B cell (primary cell): ENCODE measurements at regions not wholly inside any gene's neighbourhood (a gene's known extent, or its start where the extent isn't known, plus 50 kb on each side); places are given as distances from the start of the nearest gene placed in this dataset.
"Not testable (repeated sequence)": the region's sequence is repeated elsewhere in the genome, so short reads cannot be mapped to it uniquely, and the experiment has no call there.

ENCODE experiments used
- ATAC-seq: fragments of 200-7000 bp; cut with Tn5 transposase; one replicate; pipeline ENCODE4 v1.10.0; 2021; ENCODE audit warnings: low read depth, mild to moderate bottlenecking, moderate number of reproducible peaks, moderate library complexity
- CTCF ChIA-PET: fragments of 350-600 bp; sonication (Branson Sonifier 250); formaldehyde crosslinking; loops from one replicate; lab custom pipeline; 2021; ENCODE audit warnings: antibody characterized with exemption, inconsistent platforms; lab: Charles Lee
- POLR2A ChIA-PET: fragments of 350-600 bp; sonication (Branson Sonifier 250); formaldehyde crosslinking; loops from one replicate; lab custom pipeline; 2021; ENCODE audit warnings: antibody characterized with exemption; lab: Charles Lee
- DNase-seq: peaks from one replicate; pipeline ENCODE4 v3.0.0; 2013
- H2AFZ ChIP-seq: 2 replicates; pipeline ENCODE4 v1.6.1; 2012; ENCODE audit warnings: mild to moderate bottlenecking, low read depth, low read length; ENCODE audit not compliant: insufficient read depth, poor library complexity, severe bottlenecking
- H3K27ac ChIP-seq, 2 donors: 1 replicate in 1 of 2; 2 replicates in 1 of 2; pipeline ENCODE4 v1.5.1; 2012 to 2013; ENCODE audit warnings: low read length in 2 of 2, mild to moderate bottlenecking in 2 of 2, moderate library complexity in 1 of 2
- H3K27me3 ChIP-seq, 4 experiments: fragments of 200-600 bp in 1 of 4; sonication (generic) in 1 of 4; replicated peaks in 1 of 4; 1 replicate in 2 of 4; 2 replicates in 2 of 4; pipeline versions ENCODE4 v1.6.1 to v1.7.0; 2013 to 2016; ENCODE audit warnings: low read length in 3 of 4, mild to moderate bottlenecking in 2 of 4, mixed read lengths in 1 of 4, moderate library complexity in 1 of 4; ENCODE audit not compliant: insufficient read depth in 4 of 4, control insufficient read depth in 3 of 4; ENCODE audit errors: control extremely low read depth in 1 of 4
- H3K36me3 ChIP-seq, 2 experiments: replicated peaks in 1 of 2; 1 replicate in 1 of 2; 2 replicates in 1 of 2; pipeline versions ENCODE4 v1.6.1 to v1.7.1; 2013; ENCODE audit warnings: low read length in 1 of 2; ENCODE audit not compliant: insufficient read depth in 2 of 2, control insufficient read depth in 1 of 2; ENCODE audit errors: control extremely low read depth in 1 of 2, extremely low read depth in 1 of 2
- H3K4me1 ChIP-seq, 2 donors: fragments of 200-600 bp in 1 of 2; sonication (generic) in 1 of 2; 1 replicate in 1 of 2; 2 replicates in 1 of 2; pipeline versions ENCODE4 v1.5.1 to v1.6.1; 2013 to 2017; ENCODE audit warnings: low read length in 2 of 2; ENCODE audit not compliant: control insufficient read depth in 2 of 2, insufficient read depth in 2 of 2
- H3K4me2 ChIP-seq: replicated peaks from 2 replicates; pipeline ENCODE3; 2012; ENCODE audit warnings: mild to moderate bottlenecking, low read depth, low read length; ENCODE audit not compliant: poor library complexity, severe bottlenecking
- H3K4me3 ChIP-seq, 5 experiments: fragments of 200-600 bp in 1 of 5; sonication (generic) in 1 of 5; 1 replicate in 3 of 5; 2 replicates in 2 of 5; pipeline versions ENCODE4 v1.5.1 to v1.7.0; 2011 to 2016; ENCODE audit warnings: low read length in 4 of 5, mild to moderate bottlenecking in 4 of 5, low read depth in 2 of 5, control low read depth in 1 of 5, moderate library complexity in 1 of 5; ENCODE audit not compliant: insufficient read depth in 1 of 5; ENCODE audit errors: control extremely low read depth in 1 of 5, extremely low read depth in 1 of 5
- H3K79me2 ChIP-seq: fragments of 200-600 bp; sonication (generic); one replicate; pipeline ENCODE4 v1.6.0; 2016; ENCODE audit warnings: low read length; ENCODE audit not compliant: control insufficient read depth, insufficient read depth
- H3K9ac ChIP-seq: fragments of 200-600 bp; sonication (generic); 2 replicates; pipeline ENCODE4 v1.6.1; 2017; ENCODE audit warnings: mild to moderate bottlenecking, low read length, moderate library complexity
- H3K9me3 ChIP-seq, 3 donors: one replicate each; pipeline versions ENCODE4 v1.6.1 to v1.7.1; 2013; ENCODE audit warnings: low read length in 2 of 3; ENCODE audit not compliant: control insufficient read depth in 2 of 3, insufficient read depth in 1 of 3; ENCODE audit errors: control extremely low read depth in 1 of 3
- H4K20me1 ChIP-seq: 2 replicates; pipeline ENCODE4 v1.6.0; 2012; ENCODE audit warnings: mild to moderate bottlenecking, low read length; ENCODE audit not compliant: insufficient read depth, control insufficient read depth, poor library complexity, severe bottlenecking
- H3K27ac Mint-ChIP-seq: one replicate; pipeline ENCODE4 v1.8.0; 2021; ENCODE audit warnings: mixed read lengths
- H3K27me3 Mint-ChIP-seq: one replicate; pipeline ENCODE4 v1.8.0; 2021; ENCODE audit warnings: mixed read lengths
- H3K4me1 Mint-ChIP-seq: one replicate; pipeline ENCODE4 v1.8.0; 2021; ENCODE audit warnings: mixed read lengths
- H3K4me3 Mint-ChIP-seq: one replicate; pipeline ENCODE4 v1.8.0; 2021; ENCODE audit warnings: mixed read lengths
- H3K9me3 Mint-ChIP-seq: one replicate; pipeline ENCODE4 v1.8.0; 2022; ENCODE audit warnings: mixed read lengths; ENCODE audit not compliant: insufficient read depth
- EZH2 ChIP-seq: IDR thresholded peaks from 2 replicates; pipeline ENCODE4 v1.6.1; 2012; ENCODE audit warnings: borderline replicate concordance, low read depth, mild to moderate bottlenecking, moderate library complexity, low read length; ENCODE audit not compliant: insufficient read depth, poor library complexity, severe bottlenecking
- WGBS: methylation state at CpG from one replicate; pipeline ENCODE4 v1.1.5; 2013; ENCODE audit warnings: missing lambda C conversion rate; ENCODE audit not compliant: insufficient coverage; 5-methylcytosine and 5-hydroxymethylcytosine counted together
- intact Hi-C: fragments of 100-400 bp; cut with micrococcal nuclease; formaldehyde crosslinking; loops from one replicate; pipeline ENCODE4 v1.10.0; 2022
- TF ChIP-seq, protein P1 (sequence below): fragments of 200-600 bp; IDR thresholded peaks from one replicate; pipeline ENCODE4 v1.8.0; 2022; ENCODE audit warnings: antibody characterized with exemption, mild to moderate bottlenecking

DNA sequence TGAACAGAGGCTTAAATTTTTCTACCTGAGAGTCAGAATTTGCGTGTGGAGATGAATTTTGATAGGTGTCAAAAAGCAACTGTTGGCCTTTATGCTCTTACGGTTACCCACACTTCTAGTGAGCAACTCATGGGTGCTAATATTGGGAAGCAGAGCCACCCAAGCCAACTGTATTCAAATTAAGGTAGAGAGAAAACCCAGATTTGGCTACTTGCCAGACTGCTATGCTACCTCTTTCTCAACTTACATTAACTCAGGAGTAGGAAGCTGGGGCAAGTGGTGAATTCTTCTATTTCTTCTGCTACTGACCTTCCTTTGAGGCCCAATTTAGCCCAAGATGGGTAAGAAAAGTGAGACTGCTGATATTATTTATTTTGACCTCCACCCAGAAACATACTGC lies 83.9 kb downstream of the OLFM4 start:
- Histone ChIP-seq H3K79me2 (no peaks in the 10 kb centered on the region), H3K27ac (no peak overlapping the region), H3K36me3 (no peaks in the 10 kb centered on the region), H3K9me3 (peaks cover 0 to 3% (median 0%) of the 10 kb centered on the region in 3 donors), H2AFZ (no peak overlapping the region), H3K4me1 (no peaks in the 10 kb centered on the region), H4K20me1 (no peaks in the 10 kb centered on the region), H3K27me3 (no peaks in the 10 kb centered on the region), H3K4me3 (no peak overlapping the region), H3K9ac (no peak overlapping the region), H3K4me2 (no peak overlapping the region)
- no peak for DNase-seq
- Mint-ChIP-seq H3K4me3 (no peak overlapping the region), H3K27me3 (no peaks in the 10 kb centered on the region), H3K27ac (no peak overlapping the region), H3K9me3 (peaks cover 4% of the 10 kb centered on the region), H3K4me1 (no peaks in the 10 kb centered on the region)
- ChIA-PET CTCF (no interaction called here), POLR2A (no interaction called here)
- no peak for ATAC-seq
- WGBS = 100% methylated on average over 1 of the region's 2 CpGs
- TF ChIP-seq, protein P1, sequence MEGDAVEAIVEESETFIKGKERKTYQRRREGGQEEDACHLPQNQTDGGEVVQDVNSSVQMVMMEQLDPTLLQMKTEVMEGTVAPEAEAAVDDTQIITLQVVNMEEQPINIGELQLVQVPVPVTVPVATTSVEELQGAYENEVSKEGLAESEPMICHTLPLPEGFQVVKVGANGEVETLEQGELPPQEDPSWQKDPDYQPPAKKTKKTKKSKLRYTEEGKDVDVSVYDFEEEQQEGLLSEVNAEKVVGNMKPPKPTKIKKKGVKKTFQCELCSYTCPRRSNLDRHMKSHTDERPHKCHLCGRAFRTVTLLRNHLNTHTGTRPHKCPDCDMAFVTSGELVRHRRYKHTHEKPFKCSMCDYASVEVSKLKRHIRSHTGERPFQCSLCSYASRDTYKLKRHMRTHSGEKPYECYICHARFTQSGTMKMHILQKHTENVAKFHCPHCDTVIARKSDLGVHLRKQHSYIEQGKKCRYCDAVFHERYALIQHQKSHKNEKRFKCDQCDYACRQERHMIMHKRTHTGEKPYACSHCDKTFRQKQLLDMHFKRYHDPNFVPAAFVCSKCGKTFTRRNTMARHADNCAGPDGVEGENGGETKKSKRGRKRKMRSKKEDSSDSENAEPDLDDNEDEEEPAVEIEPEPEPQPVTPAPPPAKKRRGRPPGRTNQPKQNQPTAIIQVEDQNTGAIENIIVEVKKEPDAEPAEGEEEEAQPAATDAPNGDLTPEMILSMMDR = no peak
- no peak for TF ChIP-seq EZH2
- intact Hi-C loops = no loop called here

DNA sequence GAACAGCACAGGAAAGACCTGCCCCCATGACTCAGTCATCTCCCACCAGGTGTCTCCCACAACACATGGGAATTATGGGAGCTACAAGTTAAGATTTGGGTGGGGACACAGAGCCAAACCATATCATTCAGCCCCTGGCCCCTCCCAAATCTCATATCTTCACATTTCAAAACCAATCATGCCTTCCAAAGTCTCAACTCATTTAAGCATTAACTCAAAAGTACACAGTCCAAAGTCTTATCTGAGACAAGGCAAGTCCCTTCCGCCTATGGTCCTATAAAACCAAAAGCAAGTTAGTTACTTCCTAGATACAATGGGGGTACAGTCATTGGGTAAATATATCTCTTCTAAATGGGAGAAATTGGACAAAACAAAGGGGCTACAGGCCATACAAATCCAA lies 88.4 kb downstream of the OLFM4 start:
- DNase-seq, H3K27me3 ChIP-seq, H3K27ac Mint-ChIP-seq, H3K27ac ChIP-seq, H3K27me3 Mint-ChIP-seq, H3K36me3 ChIP-seq, H3K79me2 ChIP-seq, H3K9me3 Mint-ChIP-seq, H3K4me3 Mint-ChIP-seq, H3K4me3 ChIP-seq, intact Hi-C loops, H3K9me3 ChIP-seq, H4K20me1 ChIP-seq, CTCF ChIA-PET, ATAC-seq, H3K4me1 Mint-ChIP-seq, H3K4me1 ChIP-seq, POLR2A ChIA-PET, H3K4me2 ChIP-seq, H2AFZ ChIP-seq, H3K9ac ChIP-seq: not testable (repeated sequence)
- no CpG with 5 or more reads among the region's 1 CpG for WGBS
